Subcutaneous abdominal adipose tissue (tissue), 5 donors: ENCODE measurements at regions not wholly inside any gene's neighbourhood (a gene's known extent, or its start where the extent isn't known, plus 50 kb on each side); places are given as distances from the start of the nearest gene placed in this dataset.

Source experiments
- H3K27ac ChIP-seq: one replicate; pipeline ENCODE4 v1.7.0; 2013; ENCODE audit warnings: low read depth, mild to moderate bottlenecking, inconsistent platforms, low read length, moderate library complexity
- H3K27me3 ChIP-seq, 5 donors: one replicate each; pipeline ENCODE4 v1.7.0; 2013; ENCODE audit warnings: low read length in 5 of 5, inconsistent platforms in 1 of 5; ENCODE audit not compliant: control insufficient read depth in 5 of 5, insufficient read depth in 4 of 5
- H3K36me3 ChIP-seq, 5 donors: one replicate each; pipeline ENCODE4 v1.7.0; 2013; ENCODE audit warnings: low read length in 5 of 5; ENCODE audit not compliant: control insufficient read depth in 5 of 5, insufficient read depth in 5 of 5
- H3K4me1 ChIP-seq, 5 donors: one replicate each; pipeline ENCODE4 v1.7.0; 2013; ENCODE audit warnings: low read length in 5 of 5, mild to moderate bottlenecking in 3 of 5, moderate library complexity in 1 of 5; ENCODE audit not compliant: control insufficient read depth in 5 of 5, insufficient read depth in 5 of 5
- H3K4me3 ChIP-seq, 5 donors: one replicate each; pipeline ENCODE4 v1.7.0; 2013; ENCODE audit warnings: low read length in 5 of 5, low read depth in 1 of 5
- H3K9ac ChIP-seq, 5 donors: one replicate each; pipeline ENCODE4 v1.7.0; 2013; ENCODE audit warnings: low read length in 5 of 5, mild to moderate bottlenecking in 4 of 5, moderate library complexity in 3 of 5
- H3K9me3 ChIP-seq, 5 donors: one replicate each; pipeline ENCODE4 v1.7.0; 2013; ENCODE audit warnings: low read length in 5 of 5; ENCODE audit not compliant: control insufficient read depth in 5 of 5
- donor health status: healthy.
- donor health status: healthy.
- donor health status: healthy.
- donor health status: healthy.
- donor health status: healthy.

DNA sequence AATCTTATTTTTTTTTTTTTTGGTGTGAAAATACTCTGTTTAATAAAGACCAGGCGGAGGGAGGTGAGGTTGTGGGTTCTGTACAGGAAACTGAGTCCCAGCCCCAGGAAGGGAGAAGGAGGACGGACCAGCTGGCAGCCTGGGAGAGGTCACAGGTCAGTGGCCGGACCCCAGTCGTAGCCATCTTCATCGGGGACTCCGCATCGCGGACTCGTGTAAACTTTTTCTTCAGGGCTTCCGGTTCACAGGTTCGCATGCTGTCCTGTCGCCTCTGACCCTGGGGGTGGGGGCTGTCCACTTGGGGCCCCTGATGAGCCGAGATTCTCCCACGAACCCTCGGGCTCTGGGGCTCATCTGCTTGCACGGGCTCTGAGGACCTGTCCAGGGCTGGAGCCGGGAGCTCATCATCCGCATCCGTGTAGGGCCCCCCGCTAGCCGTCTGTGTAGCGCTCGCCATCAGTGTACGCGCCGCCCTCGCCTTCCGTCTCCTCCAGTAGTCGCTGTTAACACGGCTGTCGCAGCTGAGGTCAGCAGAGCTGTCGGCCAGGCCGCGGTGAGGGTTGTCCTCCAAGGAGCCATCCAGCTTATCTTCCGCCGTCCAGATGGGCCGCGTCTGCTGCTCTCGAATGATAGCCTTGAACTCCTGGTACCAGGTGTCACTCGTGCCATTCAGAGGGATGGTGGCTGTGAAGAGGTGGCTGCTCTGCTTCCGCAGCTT is 975.7 kb upstream of the PRMT6 start:
- Histone ChIP-seq H3K27me3 (peaks cover 0 to 5% (median 0%) of the 10 kb centered on the region in 5 donors), H3K27ac (no peak overlapping the region), H3K4me3 (peak overlapping the region in 3 of 5 donors; percentile 4 to 39 (median 38)), H3K4me1 (no peaks in the 10 kb centered on the region), H3K9ac (no peak overlapping the region), H3K9me3 (peaks cover 0 to 5% (median 0%) of the 10 kb centered on the region in 5 donors), H3K36me3 (no peaks in the 10 kb centered on the region)

DNA sequence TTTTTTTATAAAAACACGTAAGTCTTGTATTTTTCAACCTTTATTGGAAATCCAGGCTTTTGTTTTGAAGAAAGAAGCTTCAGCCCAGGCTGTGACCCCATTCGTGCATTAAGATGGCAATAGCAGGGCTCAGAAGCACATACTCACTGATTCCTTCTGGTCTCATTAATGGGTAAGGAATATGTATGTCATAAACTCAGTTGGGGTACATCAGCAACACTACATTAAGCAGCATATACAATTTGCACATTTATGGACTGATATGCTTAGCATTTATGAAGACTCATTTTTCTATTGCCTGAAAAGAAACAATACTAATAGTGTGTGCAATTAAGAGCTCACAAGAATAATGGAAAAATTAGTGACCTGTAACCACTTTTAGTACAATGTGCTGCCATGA is 945.4 kb upstream of the PRMT6 start:
- no peak overlapping the region for H3K27ac ChIP-seq
- no peaks in the 10 kb centered on the region for H3K27me3 ChIP-seq
- peaks cover 0 to 6% (median 0%) of the 10 kb centered on the region in 5 donors for H3K9me3 ChIP-seq
- no peak overlapping the region for H3K9ac ChIP-seq
- no peaks in the 10 kb centered on the region for H3K4me1 ChIP-seq
- H3K4me3 ChIP-seq: no peak overlapping the region
- H3K36me3 ChIP-seq: no peaks in the 10 kb centered on the region

DNA sequence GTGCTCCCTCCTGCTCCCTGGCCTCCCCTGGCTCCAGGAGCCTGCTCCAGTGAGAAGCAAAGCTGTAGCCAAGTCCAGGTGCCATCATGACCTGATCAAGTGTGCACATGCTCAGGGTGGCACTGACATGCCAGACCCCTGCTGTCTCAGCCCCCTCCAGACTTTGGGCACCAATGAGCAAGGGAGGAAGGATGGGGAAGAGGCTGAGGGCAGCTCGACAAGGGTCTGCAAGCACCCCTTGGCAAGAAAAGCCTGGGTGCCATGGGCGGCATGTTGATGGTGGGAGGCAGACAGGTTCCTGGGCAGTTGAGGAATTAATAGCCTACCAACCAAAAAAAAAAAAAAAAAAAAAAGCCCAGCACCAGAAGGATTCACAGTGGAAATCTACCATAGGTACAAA is 942.6 kb upstream of the PRMT6 start:
- H3K9me3 ChIP-seq: peaks cover 0 to 11% (median 3%) of the 10 kb centered on the region in 5 donors
- H3K27ac ChIP-seq: no peak overlapping the region
- no peak overlapping the region for H3K9ac ChIP-seq
- no peak overlapping the region for H3K4me3 ChIP-seq
- no peaks in the 10 kb centered on the region for H3K27me3 ChIP-seq
- H3K36me3 ChIP-seq: no peaks in the 10 kb centered on the region
- H3K4me1 ChIP-seq: no peaks in the 10 kb centered on the region

GRCh38 chr1:106120789-106121188 is 935.7 kb upstream of the PRMT6 start:
- peaks cover 0 to 23% (median 14%) of the 10 kb centered on the region in 5 donors for H3K9me3 ChIP-seq
- H3K36me3 ChIP-seq: no peaks in the 10 kb centered on the region
- no peak overlapping the region for H3K4me3 ChIP-seq
- no peak overlapping the region for H3K27ac ChIP-seq
- H3K9ac ChIP-seq: no peak overlapping the region
- no peaks in the 10 kb centered on the region for H3K27me3 ChIP-seq
- H3K4me1 ChIP-seq: no peaks in the 10 kb centered on the region

DNA sequence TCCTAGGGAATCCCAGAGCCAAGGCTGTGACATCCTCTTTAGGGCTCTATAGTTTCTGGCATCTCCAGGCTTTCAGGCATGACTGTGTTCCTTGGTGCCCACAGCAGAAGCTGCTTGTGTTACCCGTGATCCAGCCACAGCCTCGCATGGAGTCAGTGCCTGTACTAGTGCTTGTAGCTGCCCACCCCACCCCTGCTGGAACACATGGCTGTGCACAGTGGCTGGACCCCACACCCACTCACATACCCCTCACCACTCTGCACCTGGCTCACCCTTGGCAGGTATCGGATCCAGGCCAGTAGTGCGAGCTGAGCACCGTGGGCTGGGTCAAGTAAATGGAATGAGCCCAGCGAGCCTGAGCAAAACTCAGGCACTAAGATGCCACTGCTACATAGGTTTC is 934.7 kb upstream of the PRMT6 start:
- H3K36me3 ChIP-seq: no peaks in the 10 kb centered on the region
- H3K9me3 ChIP-seq: peaks cover 0 to 23% (median 14%) of the 10 kb centered on the region in 5 donors
- H3K4me1 ChIP-seq: no peaks in the 10 kb centered on the region
- H3K27ac ChIP-seq: no peak overlapping the region
- no peaks in the 10 kb centered on the region for H3K27me3 ChIP-seq
- H3K9ac ChIP-seq: no peak overlapping the region
- H3K4me3 ChIP-seq: peak overlapping the region in 1 of 5 donors; percentile 6

- H3K36me3 ChIP-seq: no peaks in the 10 kb centered on the region
- H3K4me1 ChIP-seq: no peaks in the 10 kb centered on the region
- no peaks in the 10 kb centered on the region for H3K9me3 ChIP-seq
- no peak overlapping the region for H3K27ac ChIP-seq
- no peaks in the 10 kb centered on the region for H3K27me3 ChIP-seq
- H3K9ac ChIP-seq: no peak overlapping the region
- H3K4me3 ChIP-seq: no peak overlapping the region
Observed at GRCh38 chr1:106134561-106134960, 921.9 kb upstream of the PRMT6 start.

GRCh38 chr1:106173101-106173500 is 883.4 kb upstream of the PRMT6 start:
- no peaks in the 10 kb centered on the region for H3K27me3 ChIP-seq
- no peak overlapping the region for H3K9ac ChIP-seq
- H3K9me3 ChIP-seq: peaks cover 0 to 3% (median 2%) of the 10 kb centered on the region in 5 donors
- no peaks in the 10 kb centered on the region for H3K36me3 ChIP-seq
- no peaks in the 10 kb centered on the region for H3K4me1 ChIP-seq
- no peak overlapping the region for H3K4me3 ChIP-seq
- H3K27ac ChIP-seq: no peak overlapping the region

DNA sequence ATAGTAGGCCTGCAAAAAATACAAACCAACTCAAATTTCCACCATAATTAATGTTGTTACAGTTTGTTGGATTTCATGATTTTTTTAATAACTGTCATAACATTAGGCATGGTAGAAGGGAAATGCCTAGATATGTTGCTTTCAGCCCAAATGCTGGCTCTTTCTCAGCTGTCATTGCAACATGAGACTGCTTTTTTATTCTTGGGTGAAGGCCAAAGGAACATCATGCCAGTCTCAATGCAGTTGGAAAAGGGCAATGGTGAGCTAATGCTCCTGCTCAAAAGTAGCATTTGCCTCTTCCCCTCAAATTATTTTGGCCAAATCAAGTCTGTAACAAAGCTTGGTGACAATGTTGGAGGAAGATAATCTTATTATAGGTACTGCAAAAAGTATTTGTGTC is 877.7 kb upstream of the PRMT6 start:
- no peak overlapping the region for H3K27ac ChIP-seq
- no peak overlapping the region for H3K4me3 ChIP-seq
- no peaks in the 10 kb centered on the region for H3K36me3 ChIP-seq
- no peaks in the 10 kb centered on the region for H3K27me3 ChIP-seq
- H3K9ac ChIP-seq: peak overlapping the region in 1 of 5 donors; percentile 20
- peaks cover 0 to 7% (median 0%) of the 10 kb centered on the region in 5 donors for H3K4me1 ChIP-seq
- H3K9me3 ChIP-seq: peaks cover 0 to 10% (median 0%) of the 10 kb centered on the region in 5 donors

- Histone ChIP-seq H3K4me3 (no peak overlapping the region), H3K27me3 (no peaks in the 10 kb centered on the region), H3K4me1 (peaks cover 0 to 7% (median 0%) of the 10 kb centered on the region in 5 donors), H3K27ac (no peak overlapping the region), H3K9ac (no peak overlapping the region), H3K9me3 (peaks cover 0 to 8% (median 0%) of the 10 kb centered on the region in 5 donors), H3K36me3 (no peaks in the 10 kb centered on the region)
Observed at GRCh38 chr1:106181866-106182265, 874.6 kb upstream of the PRMT6 start.

DNA sequence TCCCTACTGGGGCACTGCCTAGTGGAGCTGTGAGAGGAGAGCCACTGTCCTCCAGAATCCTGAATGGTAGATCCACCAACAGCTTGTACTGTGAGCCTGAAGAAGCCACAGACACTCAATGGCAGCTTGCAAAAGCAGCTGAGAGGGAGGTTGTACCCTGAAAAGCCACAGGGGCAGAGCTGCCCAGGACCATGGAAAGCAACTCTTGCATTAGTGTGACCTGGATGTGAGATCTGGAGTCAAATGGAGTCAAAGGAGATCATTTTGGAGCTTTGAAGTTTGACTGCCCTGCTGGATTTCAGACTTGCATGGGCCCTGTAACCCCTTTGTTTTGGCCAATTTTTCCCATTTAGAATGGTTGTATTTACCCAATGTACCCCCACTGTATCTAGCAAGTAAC is 871.4 kb upstream of the PRMT6 start:
- H3K9me3 ChIP-seq: peaks cover 0 to 8% (median 0%) of the 10 kb centered on the region in 5 donors
- H3K27ac ChIP-seq: no peak overlapping the region
- no peak overlapping the region for H3K9ac ChIP-seq
- H3K27me3 ChIP-seq: no peaks in the 10 kb centered on the region
- no peaks in the 10 kb centered on the region for H3K4me1 ChIP-seq
- H3K4me3 ChIP-seq: no peak overlapping the region
- no peaks in the 10 kb centered on the region for H3K36me3 ChIP-seq
